Esophagus squamous epithelium (tissue), 5 donors: ENCODE measurements at regions not wholly inside any gene's neighbourhood (a gene's known extent, or its start where the extent isn't known, plus 50 kb on each side); places are given as distances from the start of the nearest gene placed in this dataset.

Experiments used
- DNase-seq: peaks from one replicate; lab custom pipeline; 2025; lab: John Stamatoyannopoulos, UW
- H3K27ac ChIP-seq, 4 donors: fragments of 200-600 bp; sonication (generic); one replicate each; pipeline ENCODE4 v1.5.1; 2016 to 2019; ENCODE audit warnings: mild to moderate bottlenecking in 1 of 4
- H3K27me3 ChIP-seq, 4 donors: fragments of 200-600 bp; sonication (generic); 1 replicate in 3 of 4; 2 replicates in 1 of 4; pipeline versions ENCODE4 v1.5.1 to v1.6.0; 2017 to 2021; ENCODE audit warnings: antibody characterized with exemption in 1 of 4
- H3K36me3 ChIP-seq, 3 donors: fragments of 200-600 bp; sonication (generic); one replicate each; pipeline ENCODE4 v1.5.1; 2016 to 2019
- H3K4me1 ChIP-seq, 3 donors: fragments of 200-600 bp; sonication (generic); one replicate each; pipeline ENCODE4 v1.5.1; 2017 to 2019
- H3K4me3 ChIP-seq, 4 donors: fragments of 200-600 bp; sonication (generic); 1 replicate in 3 of 4; 2 replicates in 1 of 4; pipeline ENCODE4 v1.5.1; 2016 to 2019; ENCODE audit warnings: mild to moderate bottlenecking in 2 of 4, moderate library complexity in 1 of 4
- H3K9me3 ChIP-seq, 3 donors: fragments of 200-600 bp; sonication (generic); one replicate each; pipeline ENCODE4 v1.5.1; 2016 to 2019
- CTCF ChIP-seq, 6 experiments: fragments of 450-650 bp in 4 of 6; fragments of 200-600 bp in 2 of 6; sonication (generic) in 2 of 6; IDR thresholded peaks; one replicate each; pipeline ENCODE4 v1.5.1; 2016 to 2019; ENCODE audit warnings: antibody characterized with exemption in 6 of 6, mild to moderate bottlenecking in 4 of 6, moderate library complexity in 4 of 6
- POLR2A ChIP-seq, 4 donors: fragments of 450-650 bp; IDR thresholded peaks; one replicate each; pipeline ENCODE4 v1.6.1; 2017; ENCODE audit warnings: antibody characterized with exemption in 4 of 4, mild to moderate bottlenecking in 4 of 4, moderate library complexity in 3 of 4
- WGBS, 2 donors: methylation state at CpG; one replicate each; pipeline ENCODE4 v1.1.5; 2018; 5-methylcytosine and 5-hydroxymethylcytosine counted together
- intact Hi-C: fragments of 100-400 bp; cut with DNase I; formaldehyde crosslinking; loops from one replicate; pipeline ENCODE4 v1.15.0; 2022
- donor health status: DM: yes; HTN: yes; CAD: no.

- H3K9me3 ChIP-seq, result no peaks in the 10 kb centered on the region
- H3K27ac ChIP-seq, result no peak overlapping the region
- no peaks in the 10 kb centered on the region for H3K36me3 ChIP-seq
- H3K27me3 ChIP-seq, result no peaks in the 10 kb centered on the region
- no peaks in the 10 kb centered on the region for H3K4me1 ChIP-seq
- WGBS, 2 donors, result 42% methylated on average over 3 of the region's 3 CpGs; no CpG with 5 or more reads in 1 of the 2 donors
- no peak for TF ChIP-seq POLR2A (IDR thresholded peaks at IDR 0.05)
- no peak for TF ChIP-seq CTCF (IDR thresholded peaks at IDR 0.05)
- DNase-seq, result no peak
- intact Hi-C loops, result no loop called here
- H3K4me3 ChIP-seq, result no peak overlapping the region
Measured at GRCh38 chrY:14301552-14301951, 222.8 kb upstream of the NLGN4Y start.

- no peak for DNase-seq
- intact Hi-C loops, result no loop called here
- no peak overlapping the region for H3K4me3 ChIP-seq
- no peaks in the 10 kb centered on the region for H3K9me3 ChIP-seq
- peaks cover 0 to 12% (median 0%) of the 10 kb centered on the region in 3 donors for H3K4me1 ChIP-seq
- TF ChIP-seq POLR2A (IDR thresholded peaks at IDR 0.05), result no peak
- TF ChIP-seq CTCF (IDR thresholded peaks at IDR 0.05), result no peak
- H3K36me3 ChIP-seq, result no peaks in the 10 kb centered on the region
- no peak overlapping the region for H3K27ac ChIP-seq
- no peaks in the 10 kb centered on the region for H3K27me3 ChIP-seq
Measured at GRCh38 chrY:14328677-14329345, 195.5 kb upstream of the NLGN4Y start.

DNA sequence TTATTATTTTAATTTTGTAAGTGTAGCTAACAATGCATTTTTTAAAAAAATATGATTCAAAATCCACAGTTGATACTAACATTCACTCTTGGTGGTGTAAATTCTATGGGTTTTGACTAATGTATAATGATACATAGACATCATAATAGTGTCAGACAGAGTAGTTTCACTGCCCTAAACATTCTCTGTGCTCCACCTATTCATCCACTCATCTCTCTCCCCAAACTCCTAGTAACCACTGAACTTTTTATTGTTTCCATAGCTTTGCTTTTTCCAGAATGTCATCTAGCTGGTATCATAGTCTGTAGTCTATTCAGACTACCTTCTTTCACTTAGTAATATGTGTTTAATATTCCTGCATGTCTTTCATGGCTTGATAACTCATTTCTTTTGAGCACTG, 194.0 kb upstream of the NLGN4Y start:
- intact Hi-C loops, result no loop called here
- no peak for DNase-seq

GRCh38 chrY:14339524-14339923, 184.8 kb upstream of the NLGN4Y start:
- WGBS, 2 donors, result 88% methylated on average over 4 of the region's 4 CpGs; no CpG with 5 or more reads in 1 of the 2 donors
- Histone ChIP-seq H3K27ac (no peak overlapping the region), H3K36me3 (no peaks in the 10 kb centered on the region), H3K27me3 (no peaks in the 10 kb centered on the region), H3K4me3 (no peak overlapping the region), H3K9me3 (no peaks in the 10 kb centered on the region), H3K4me1 (peaks cover 0 to 4% (median 0%) of the 10 kb centered on the region in 3 donors)
- DNase-seq, result no peak
- no peak for TF ChIP-seq CTCF (IDR thresholded peaks at IDR 0.05)
- TF ChIP-seq POLR2A (IDR thresholded peaks at IDR 0.05), result no peak
- intact Hi-C loops, result no loop called here

More for the DNA sequence above, 194.0 kb upstream of the NLGN4Y start:
- Histone ChIP-seq H3K4me3 (no peak overlapping the region), H3K27ac (no peak overlapping the region), H3K9me3 (no peaks in the 10 kb centered on the region), H3K27me3 (no peaks in the 10 kb centered on the region), H3K36me3 (no peaks in the 10 kb centered on the region), H3K4me1 (peaks cover 0 to 12% (median 0%) of the 10 kb centered on the region in 3 donors)
- TF ChIP-seq CTCF (IDR thresholded peaks at IDR 0.05), result no peak
- no peak for TF ChIP-seq POLR2A (IDR thresholded peaks at IDR 0.05)

- 39% methylated on average over 6 of the region's 6 CpGs; no CpG with 5 or more reads in 1 of the 2 donors for WGBS, 2 donors
- intact Hi-C loops, result no loop called here
- H3K4me1 ChIP-seq, result peaks cover 0 to 4% (median 0%) of the 10 kb centered on the region in 3 donors
Measured at GRCh38 chrY:14340459-14341143, 183.7 kb upstream of the NLGN4Y start.

More at GRCh38 chrY:14340459-14341143, 183.7 kb upstream of the NLGN4Y start:
- no peaks in the 10 kb centered on the region for H3K9me3 ChIP-seq
- no peak for DNase-seq
- no peak overlapping the region for H3K27ac ChIP-seq
- no peaks in the 10 kb centered on the region for H3K27me3 ChIP-seq
- H3K36me3 ChIP-seq, result no peaks in the 10 kb centered on the region
- TF ChIP-seq CTCF (IDR thresholded peaks at IDR 0.05) (no peak), POLR2A (IDR thresholded peaks at IDR 0.05) (no peak)
- no peak overlapping the region for H3K4me3 ChIP-seq
